OCI-LY1 (cell line): ENCODE measurements at regions not wholly inside any gene's neighbourhood (a gene's known extent, or its start where the extent isn't known, plus 50 kb on each side); places are given as distances from the start of the nearest gene placed in this dataset.

Source experiments
- CTCF ChIP-seq: fragments of 200-600 bp; sonication (generic), shearing (Covaris generic); IDR thresholded peaks from 2 replicates; pipeline ENCODE4 v1.5.1; 2017; ENCODE audit warnings: mild to moderate bottlenecking, antibody characterized with exemption, low read length, moderate library complexity, mixed read lengths
- EZH2 ChIP-seq: fragments of 200-600 bp; sonication (generic), shearing (Covaris generic); IDR thresholded peaks from 2 replicates; pipeline ENCODE4 v1.8.0; 2017; ENCODE audit warnings: borderline replicate concordance, mixed run types, mild to moderate bottlenecking, antibody characterized with exemption, low read length, moderate library complexity, mixed read lengths

GRCh38 chr7:46209611-46210388, 288.7 kb upstream of the IGFBP3 start:
- TF ChIP-seq CTCF: no peak
- TF ChIP-seq EZH2: no peak
